GM12891 (cell line): ENCODE measurements at regions not wholly inside any gene's neighbourhood (a gene's known extent, or its start where the extent isn't known, plus 50 kb on each side); places are given as distances from the start of the nearest gene placed in this dataset.

Experiments used
- POLR2A ChIP-seq: IDR thresholded peaks from 2 replicates; pipeline ENCODE4 v1.6.1; 2011; ENCODE audit warnings: low read depth, low read length, control low read depth
- POLR2AphosphoS5 ChIP-seq: IDR thresholded peaks from 2 replicates; pipeline ENCODE4 v1.6.1; 2011; ENCODE audit warnings: low read depth, low read length, control low read depth
- TAF1 ChIP-seq: IDR thresholded peaks from 2 replicates; pipeline ENCODE4 v1.6.1; 2011; ENCODE audit warnings: low read depth, low read length, control low read depth

DNA sequence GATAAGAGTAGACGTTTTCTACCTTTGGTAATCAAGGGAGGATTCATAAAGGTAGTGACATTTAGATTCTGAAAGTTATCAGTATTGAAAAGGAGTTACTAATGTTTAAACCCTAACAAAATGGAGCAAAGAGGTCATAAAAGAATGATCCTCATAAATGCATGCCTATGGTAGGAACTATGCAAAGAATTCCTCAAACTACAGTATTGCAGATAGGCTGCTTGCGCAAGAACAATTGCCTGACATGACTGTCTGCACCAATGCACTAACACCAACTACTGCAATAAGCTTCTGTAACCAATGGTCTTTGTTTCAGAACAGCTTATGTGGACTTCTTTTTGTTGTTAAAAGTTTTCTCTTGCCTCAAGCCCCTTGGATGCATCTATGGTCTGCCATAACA is 597.3 kb upstream of the ADGRL4 start:
- TF ChIP-seq POLR2AphosphoS5 (no peak), POLR2A (no peak), TAF1 (no peak)
